ENCODE measurements at regions not wholly inside any gene's neighbourhood (a gene's known extent, or its start where the extent isn't known, plus 50 kb on each side); places are given as distances from the start of the nearest gene placed in this dataset.
A peak's percentile ranks its signal among the peaks of the same experiment; 100 is the strongest.

- DNase-seq = no peak
These were observed 66.2 kb upstream of the RREB1 start for GRCh38 chr6:7041511-7042026.

DNA sequence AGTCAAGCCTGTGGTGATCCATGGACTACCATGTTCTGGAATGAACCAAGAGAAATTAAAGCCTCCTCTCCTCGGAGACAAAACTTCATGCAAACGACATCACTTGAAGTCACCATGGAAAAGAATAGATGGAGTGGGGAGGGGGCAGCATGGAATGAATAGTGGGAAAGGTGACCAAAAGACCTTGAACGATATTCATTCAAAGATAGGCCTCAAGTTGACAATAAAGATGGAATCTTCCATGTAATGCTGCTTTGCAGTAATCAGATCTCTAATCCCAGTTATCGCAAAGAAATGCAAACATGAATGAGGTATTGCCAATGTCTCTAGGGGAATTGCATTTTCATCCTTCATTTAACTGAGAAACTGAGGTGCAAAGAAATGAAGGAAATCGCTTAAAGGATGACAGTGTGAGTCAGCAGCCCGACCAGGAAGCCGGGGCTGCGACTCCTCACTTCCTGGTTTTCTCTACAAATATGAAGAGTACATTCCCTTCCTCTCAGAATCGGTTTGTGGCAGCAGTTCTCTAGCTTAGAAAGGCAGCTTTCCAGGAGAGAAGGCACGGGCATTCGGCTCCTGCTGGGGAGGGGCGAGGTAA is 65.6 kb upstream of the RREB1 start:
- no peak for DNase-seq

DNA sequence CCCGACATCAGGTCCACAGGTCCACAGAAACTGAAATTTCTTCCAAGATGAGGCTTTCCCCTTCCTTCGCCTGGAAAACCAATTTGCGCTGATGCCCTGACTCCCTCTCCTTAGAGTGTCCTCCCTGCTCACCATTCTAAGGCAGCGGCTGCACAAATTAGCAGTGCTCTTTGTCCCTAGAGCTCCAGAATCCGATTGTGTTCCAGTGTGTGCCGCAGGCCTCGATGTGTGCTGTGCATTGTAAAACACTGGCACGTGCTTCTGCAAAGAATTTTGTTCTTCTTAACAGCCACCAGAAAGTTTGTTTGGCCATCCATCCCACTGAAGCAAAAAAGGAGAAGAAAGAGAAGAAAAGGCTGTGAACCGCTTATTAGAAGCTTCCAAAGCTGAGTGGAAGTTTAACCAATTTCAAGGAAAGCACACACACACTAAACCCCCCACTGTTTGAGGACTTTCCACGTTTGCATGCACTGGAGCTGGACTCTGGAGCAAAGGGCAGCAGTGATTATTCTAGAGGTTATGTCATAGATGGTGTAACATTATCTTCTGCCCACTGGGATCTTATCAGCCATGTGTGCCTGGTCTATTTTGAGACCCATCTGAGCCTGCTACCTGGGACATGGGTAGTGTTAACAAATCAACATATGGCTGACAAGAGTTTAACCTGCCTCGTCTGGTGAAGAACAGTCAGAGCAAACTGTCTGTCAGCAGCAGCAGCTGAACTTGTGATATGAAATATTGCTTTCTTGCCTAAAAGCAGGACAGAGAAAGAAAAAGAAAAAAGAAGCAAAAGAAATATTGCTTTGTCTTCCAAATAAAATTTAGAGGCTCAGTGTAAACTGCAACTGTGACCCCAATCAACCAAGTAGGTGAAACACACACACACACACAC is 64.9 kb upstream of the RREB1 start:
- peak; percentile 56 for DNase-seq

GRCh38 chr6:7045331-7045730 is 62.4 kb upstream of the RREB1 start:
- DNase-seq = no peak

GRCh38 chr6:7045746-7046145 is 62.0 kb upstream of the RREB1 start:
- DNase-seq = no peak

GRCh38 chr6:7047128-7047527 is 60.6 kb upstream of the RREB1 start:
- DNase-seq = no peak

GRCh38 chr6:7047966-7048365 is 59.8 kb upstream of the RREB1 start:
- no peak for DNase-seq

- no peak for DNase-seq
These were observed 58.9 kb upstream of the RREB1 start for GRCh38 chr6:7048894-7049293.

GRCh38 chr6:7050004-7050403 is 57.8 kb upstream of the RREB1 start:
- no peak for DNase-seq

DNA sequence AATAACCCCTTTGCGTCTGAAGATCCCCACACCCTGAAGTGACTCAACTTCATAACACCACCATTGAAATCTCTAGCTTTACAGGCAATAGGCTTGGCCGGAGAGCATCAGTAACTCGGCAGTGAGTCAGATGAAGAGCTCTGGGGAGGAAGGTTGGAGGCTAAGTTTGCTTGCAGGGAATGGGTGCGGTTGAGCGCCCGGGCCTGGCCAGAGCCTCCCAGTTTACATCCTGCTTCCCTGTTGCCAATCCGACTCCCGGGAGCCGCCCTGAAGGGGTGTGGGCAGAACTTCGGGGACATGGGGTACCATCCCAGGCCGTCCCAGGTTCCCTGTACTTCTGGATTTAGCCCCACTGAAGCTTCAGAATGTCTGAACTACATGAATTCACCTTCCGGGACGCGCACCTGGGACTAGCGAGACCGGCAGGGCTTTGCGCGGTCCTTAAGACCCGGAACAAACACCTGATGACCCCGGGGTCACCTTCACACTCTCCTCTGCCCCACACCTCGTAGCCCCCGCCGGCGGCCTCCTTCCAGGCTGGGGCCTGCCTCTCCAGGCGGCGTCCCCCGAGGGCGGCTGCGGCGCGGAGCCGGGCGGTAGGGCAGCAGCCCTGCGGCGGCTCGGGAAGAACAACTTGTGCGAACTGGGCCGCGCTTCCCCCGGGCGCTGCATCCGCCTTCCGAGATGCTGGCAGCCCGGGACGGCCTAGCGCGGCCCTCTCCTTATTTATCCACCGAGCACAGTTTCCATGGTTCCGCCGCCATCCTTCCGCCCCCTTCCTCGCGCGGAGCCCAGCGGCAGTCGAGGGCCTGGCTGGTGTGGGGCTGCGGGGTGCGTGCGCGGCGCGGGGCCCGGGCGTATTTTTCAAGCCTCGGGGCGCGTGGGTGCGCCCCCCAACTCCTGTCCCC is 56.6 kb upstream of the RREB1 start:
- peak; percentile 81 for DNase-seq

- DNase-seq = peak; percentile 79
These were observed 55.9 kb upstream of the RREB1 start for GRCh38 chr6:7051780-7052442.

GRCh38 chr6:7052443-7053011 is 55.2 kb upstream of the RREB1 start:
- peak; percentile 79 for DNase-seq

DNA sequence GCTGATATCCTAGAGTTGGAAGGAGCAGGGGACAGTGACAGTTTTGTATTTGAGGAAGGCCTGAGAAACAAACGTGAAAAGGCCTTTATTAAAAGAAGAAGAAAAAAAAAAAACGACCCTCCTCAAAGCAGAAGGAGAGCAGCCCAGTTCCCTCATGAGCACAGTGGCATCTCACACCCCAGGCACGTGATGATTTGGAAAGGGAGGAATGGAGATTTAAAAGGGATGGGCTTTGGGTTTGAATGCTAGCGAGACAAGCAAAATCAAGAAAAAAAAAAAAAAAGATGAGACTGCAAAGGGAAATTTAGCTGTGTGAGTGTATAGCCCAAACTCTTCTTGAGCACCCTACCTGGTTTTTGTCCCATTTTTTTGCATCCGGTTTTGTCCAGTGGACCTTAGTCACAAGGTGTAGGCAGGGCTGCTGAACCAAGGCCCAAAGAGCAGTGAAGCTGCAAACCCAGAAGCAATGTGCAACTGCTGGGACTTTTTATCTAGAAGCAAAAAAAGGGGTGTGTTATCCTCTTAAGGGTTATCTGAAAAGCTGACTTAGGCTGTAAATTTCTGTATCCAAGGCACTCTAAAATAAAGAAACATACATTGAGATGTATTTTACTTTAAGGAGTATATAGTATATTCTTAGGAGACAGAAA is 54.5 kb upstream of the RREB1 start:
- no peak for DNase-seq

Measured in NCI-H146 (cell line).